Breast epithelium (tissue), 4 donors: ENCODE measurements at regions not wholly inside any gene's neighbourhood (a gene's known extent, or its start where the extent isn't known, plus 50 kb on each side); places are given as distances from the start of the nearest gene placed in this dataset.

Experiments
- DNase-seq, 2 donors: peaks; one replicate each; pipeline ENCODE4 v3.0.0-alpha.2; 2019; ENCODE audit warnings: low spot score in 2 of 2
- H3K27ac ChIP-seq, 2 donors: fragments of 200-600 bp; sonication (generic) in 1 of 2; one replicate each; pipeline ENCODE4 v1.5.1; 2016 to 2019; ENCODE audit warnings: mild to moderate bottlenecking in 1 of 2
- H3K27me3 ChIP-seq, 2 donors: fragments of 200-600 bp; sonication (generic) in 1 of 2; one replicate each; pipeline versions ENCODE4 v1.5.1 to v1.6.0; 2017 to 2019; ENCODE audit warnings: control low read depth in 1 of 2, mild to moderate bottlenecking in 1 of 2
- H3K36me3 ChIP-seq: fragments of 200-600 bp; one replicate; pipeline ENCODE4 v1.5.1; 2019
- H3K4me1 ChIP-seq, 2 donors: fragments of 200-600 bp; sonication (generic); one replicate each; pipeline ENCODE4 v1.5.1; 2016 to 2019; ENCODE audit warnings: control low read depth in 1 of 2
- H3K4me3 ChIP-seq, 3 donors: fragments of 200-600 bp; sonication (generic); 1 replicate in 2 of 3; 2 replicates in 1 of 3; pipeline ENCODE4 v1.5.1; 2016 to 2019; ENCODE audit warnings: mild to moderate bottlenecking in 3 of 3, moderate library complexity in 2 of 3
- H3K9me3 ChIP-seq, 2 donors: fragments of 200-600 bp; sonication (generic) in 1 of 2; one replicate each; pipeline ENCODE4 v1.5.1; 2016 to 2019; ENCODE audit warnings: control low read depth in 1 of 2
- CTCF ChIP-seq, 3 donors: fragments of 450-650 bp; IDR thresholded peaks; one replicate each; pipeline ENCODE4 v1.5.1; 2016 to 2017; ENCODE audit warnings: antibody characterized with exemption in 3 of 3, mild to moderate bottlenecking in 3 of 3, moderate library complexity in 3 of 3
- POLR2A ChIP-seq: fragments of 450-650 bp; IDR thresholded peaks from one replicate; pipeline ENCODE4 v1.6.1; 2016; ENCODE audit warnings: antibody characterized with exemption, mild to moderate bottlenecking, moderate library complexity
- POLR2AphosphoS5 ChIP-seq, 3 donors: sonication (generic); formaldehyde crosslinking; IDR thresholded peaks; one replicate each; pipeline ENCODE4 v1.6.1; 2017; ENCODE audit warnings: antibody characterized with exemption in 3 of 3
- intact Hi-C: fragments of 100-400 bp; cut with DNase I; formaldehyde crosslinking; loops from one replicate; pipeline ENCODE4 v1.15.1; 2023; ENCODE audit warnings: low total_unique reads

GRCh38 chr2:65658266-65658665 is 225.9 kb upstream of the SPRED2 start:
- no peak for DNase-seq
- no peaks in the 10 kb centered on the region for H3K27me3 ChIP-seq
- H3K4me1 ChIP-seq = no peaks in the 10 kb centered on the region
- intact Hi-C loops = no loop called here
- H3K9me3 ChIP-seq = no peaks in the 10 kb centered on the region
- no peak overlapping the region for H3K4me3 ChIP-seq
- H3K36me3 ChIP-seq = no peaks in the 10 kb centered on the region
- no peak overlapping the region for H3K27ac ChIP-seq
- TF ChIP-seq POLR2AphosphoS5 (IDR thresholded peaks at IDR 0.05) = no peak
- TF ChIP-seq POLR2A = no peak
- no peak for TF ChIP-seq CTCF (IDR thresholded peaks at IDR 0.05)

- no peaks in the 10 kb centered on the region for H3K4me1 ChIP-seq
- no peak for DNase-seq
- no peaks in the 10 kb centered on the region for H3K27me3 ChIP-seq
- TF ChIP-seq CTCF (IDR thresholded peaks at IDR 0.05) (no peak), POLR2AphosphoS5 (IDR thresholded peaks at IDR 0.05) (no peak), POLR2A (no peak)
- intact Hi-C loops = no loop called here
- H3K4me3 ChIP-seq = no peak overlapping the region
- H3K27ac ChIP-seq = no peak overlapping the region
- H3K36me3 ChIP-seq = no peaks in the 10 kb centered on the region
- no peaks in the 10 kb centered on the region for H3K9me3 ChIP-seq
These were observed 223.8 kb upstream of the SPRED2 start for GRCh38 chr2:65656160-65656718.

- Histone ChIP-seq H3K36me3 (no peaks in the 10 kb centered on the region), H3K4me3 (no peak overlapping the region), H3K27me3 (no peaks in the 10 kb centered on the region), H3K4me1 (no peaks in the 10 kb centered on the region), H3K27ac (no peak overlapping the region), H3K9me3 (no peaks in the 10 kb centered on the region)
- TF ChIP-seq POLR2AphosphoS5 (IDR thresholded peaks at IDR 0.05) = no peak
- TF ChIP-seq CTCF (IDR thresholded peaks at IDR 0.05) = no peak
- TF ChIP-seq POLR2A = no peak
- DNase-seq = no peak
- intact Hi-C loops = no loop called here
These were observed 222.6 kb upstream of the SPRED2 start for GRCh38 chr2:65655000-65655399.

GRCh38 chr2:65654496-65654895 is 222.1 kb upstream of the SPRED2 start:
- no peaks in the 10 kb centered on the region for H3K9me3 ChIP-seq
- no peaks in the 10 kb centered on the region for H3K27me3 ChIP-seq
- no peaks in the 10 kb centered on the region for H3K36me3 ChIP-seq
- intact Hi-C loops = no loop called here
- H3K4me1 ChIP-seq = no peaks in the 10 kb centered on the region
- DNase-seq = no peak
- no peak overlapping the region for H3K4me3 ChIP-seq
- no peak for TF ChIP-seq POLR2AphosphoS5 (IDR thresholded peaks at IDR 0.05)
- no peak for TF ChIP-seq POLR2A
- no peak for TF ChIP-seq CTCF (IDR thresholded peaks at IDR 0.05)
- no peak overlapping the region for H3K27ac ChIP-seq

- no peaks in the 10 kb centered on the region for H3K36me3 ChIP-seq
- intact Hi-C loops = no loop called here
- H3K4me3 ChIP-seq = no peak overlapping the region
- H3K27me3 ChIP-seq = no peaks in the 10 kb centered on the region
- DNase-seq = no peak
- no peak overlapping the region for H3K27ac ChIP-seq
- H3K9me3 ChIP-seq = no peaks in the 10 kb centered on the region
- no peaks in the 10 kb centered on the region for H3K4me1 ChIP-seq
- TF ChIP-seq POLR2A (no peak), CTCF (IDR thresholded peaks at IDR 0.05) (no peak), POLR2AphosphoS5 (IDR thresholded peaks at IDR 0.05) (no peak)
These were observed 219.7 kb upstream of the SPRED2 start for GRCh38 chr2:65652066-65652465.
